ENCODE measurements at regions not wholly inside any gene's neighbourhood (a gene's known extent, or its start where the extent isn't known, plus 50 kb on each side); places are given as distances from the start of the nearest gene placed in this dataset.
"Not testable (repeated sequence)": the region's sequence is repeated elsewhere in the genome, so short reads cannot be mapped to it uniquely, and the experiment has no call there.

DNA sequence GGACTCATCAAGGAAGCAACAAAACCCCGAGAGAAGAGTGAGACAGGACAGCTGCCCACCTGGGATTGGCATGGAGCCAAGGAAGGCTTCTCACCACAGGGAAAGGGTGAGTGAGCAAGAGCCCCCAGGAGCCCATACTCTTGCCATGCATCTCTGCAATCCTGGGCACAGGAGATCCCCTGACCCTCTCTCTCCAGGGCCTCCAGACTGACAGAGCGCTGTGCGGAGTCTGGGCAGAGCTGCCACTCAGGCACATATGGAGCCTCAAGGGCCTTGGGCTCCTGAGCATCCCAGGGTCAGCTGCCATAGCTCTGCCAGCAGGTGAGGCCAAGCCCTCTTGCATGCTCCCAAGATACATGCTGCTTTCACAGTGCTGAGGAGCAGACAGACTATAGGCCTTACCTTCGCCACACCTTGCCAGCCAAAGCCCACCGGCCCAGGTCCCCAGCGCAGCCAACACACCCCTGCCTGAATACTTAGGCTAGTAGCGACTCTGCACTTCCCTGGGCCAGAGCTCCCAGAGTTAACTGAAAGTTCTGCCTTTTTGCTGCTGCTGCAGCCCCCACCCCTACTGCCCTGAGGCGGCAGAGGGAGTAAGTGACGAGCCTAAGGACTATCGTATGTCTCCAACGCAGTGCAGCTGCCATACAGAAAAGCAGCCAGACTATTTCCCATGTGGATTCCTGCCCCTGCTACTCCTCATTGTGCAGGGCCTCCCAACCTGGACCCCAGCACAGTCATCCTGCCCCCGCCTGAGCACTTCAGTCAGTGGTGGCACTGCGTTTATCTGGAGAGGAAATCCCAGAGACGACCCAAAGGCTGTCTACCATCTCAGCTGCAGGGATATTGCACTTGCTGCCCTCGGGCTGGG, 251.6 kb downstream of the SPATA31A6 start:
- H3K27ac Mint-ChIP-seq = peak overlapping the region; percentile 38
- H3K4me3 Mint-ChIP-seq; DNase-seq; intact Hi-C loops (cut with micrococcal nuclease); H3K36me3 Mint-ChIP-seq; POLR2A ChIA-PET; CTCF ChIA-PET; H3K27me3 Mint-ChIP-seq; H3K9me3 Mint-ChIP-seq: not testable (repeated sequence)
- H3K4me1 Mint-ChIP-seq (ENCODE audit: low read depth) = peaks cover 27% of the 10 kb centered on the region

DNA sequence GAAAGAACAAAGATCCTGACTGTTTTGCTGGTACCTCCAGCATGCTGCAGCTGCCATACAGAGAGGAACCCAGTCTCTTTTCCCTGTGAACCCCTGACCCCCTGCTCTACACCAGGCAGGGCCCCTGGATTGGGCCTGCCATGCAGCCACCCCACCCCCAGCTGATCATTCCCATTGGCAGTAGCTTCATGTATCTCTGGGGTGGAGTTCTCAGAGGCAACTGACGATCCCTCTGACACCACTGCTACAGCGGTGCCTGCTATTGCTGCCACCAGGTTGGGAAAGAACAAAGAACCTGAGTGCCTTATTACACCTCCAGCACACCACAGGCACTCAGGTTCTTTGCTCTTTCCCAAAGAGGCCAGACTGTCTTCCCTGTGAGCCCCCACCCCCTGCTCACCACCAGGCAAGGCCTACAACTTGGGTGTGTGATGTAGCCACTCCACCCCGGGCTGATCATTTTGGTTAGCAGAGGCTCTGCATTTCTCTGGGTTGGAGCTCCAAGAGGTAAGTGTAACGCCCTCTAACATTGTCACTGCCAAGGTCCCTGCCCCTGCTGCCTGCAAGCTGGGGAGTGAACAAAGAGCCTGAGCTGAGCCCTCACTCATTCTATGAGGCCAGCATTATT, 252.4 kb downstream of the SPATA31A6 start:
- peaks cover 24% of the 10 kb centered on the region for H3K4me1 Mint-ChIP-seq (ENCODE audit: low read depth)
- H3K9me3 Mint-ChIP-seq; POLR2A ChIA-PET; H3K27me3 Mint-ChIP-seq; intact Hi-C loops (cut with micrococcal nuclease); CTCF ChIA-PET; H3K36me3 Mint-ChIP-seq: not testable (repeated sequence)
- peak overlapping the region; percentile 54 for H3K27ac Mint-ChIP-seq
- peak overlapping the region; percentile 7 for H3K4me3 Mint-ChIP-seq
- peak; percentile 22 for DNase-seq

DNA sequence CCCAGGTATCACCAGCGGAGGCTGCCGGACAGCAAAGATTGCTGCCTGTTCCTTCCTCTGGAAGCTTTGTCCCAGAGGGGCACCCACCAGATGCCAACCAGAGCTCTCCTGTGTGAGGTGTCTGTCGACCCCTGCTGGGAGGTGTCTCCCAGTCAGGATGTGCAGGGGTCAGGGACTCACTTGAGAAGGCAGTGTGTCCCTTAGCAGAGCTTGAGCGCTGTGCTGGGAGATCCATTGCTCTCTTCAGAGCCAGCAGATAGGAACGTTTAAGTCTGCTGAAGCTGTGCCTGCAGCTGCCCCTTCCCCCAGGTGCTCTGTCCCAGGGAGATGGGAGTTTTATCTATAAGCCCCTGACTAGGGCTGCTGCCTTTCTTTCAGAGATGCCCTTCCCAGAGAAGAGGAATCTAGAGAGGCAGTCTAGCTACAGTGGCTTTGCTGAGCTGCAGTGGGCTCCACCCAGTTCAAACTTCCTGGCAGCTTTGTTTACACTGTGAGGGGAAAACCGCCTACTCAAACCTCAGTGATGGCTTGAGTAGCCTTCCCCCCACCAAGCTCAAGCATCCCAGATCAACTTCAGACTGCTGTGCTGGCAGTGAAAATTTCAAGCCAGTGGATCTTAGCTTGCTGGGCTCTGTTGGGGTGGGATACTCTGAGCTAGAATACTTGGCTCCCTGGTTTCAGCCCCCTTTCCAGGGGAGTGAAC, 253.7 kb downstream of the SPATA31A6 start:
- intact Hi-C loops (cut with micrococcal nuclease); DNase-seq; H3K4me3 Mint-ChIP-seq; H3K9me3 Mint-ChIP-seq; POLR2A ChIA-PET; H3K27me3 Mint-ChIP-seq; CTCF ChIA-PET; H3K36me3 Mint-ChIP-seq: not testable (repeated sequence)
- Mint-ChIP-seq H3K27ac (peak overlapping the region; percentile 28), H3K4me1 (ENCODE audit: low read depth) (peaks cover 19% of the 10 kb centered on the region)

DNA sequence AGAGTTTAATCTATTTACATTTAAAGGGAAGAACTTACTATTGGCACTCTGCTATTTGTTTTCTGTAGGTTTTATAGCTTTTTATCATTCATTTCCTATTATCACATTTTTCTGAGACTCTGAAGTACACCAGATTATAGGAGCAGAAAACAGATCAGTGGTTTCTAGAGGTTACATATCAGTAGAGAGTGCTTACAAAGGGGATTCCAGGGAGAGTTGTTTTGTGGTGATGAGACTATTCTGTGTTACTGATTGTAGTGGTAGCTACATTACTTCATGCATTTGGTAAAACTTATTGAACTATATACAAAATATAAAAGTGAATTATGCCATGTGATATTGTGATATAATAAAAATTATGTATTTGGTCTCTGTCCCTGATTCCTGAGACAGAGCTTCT, 259.2 kb downstream of the SPATA31A6 start:
- H3K4me1 Mint-ChIP-seq (ENCODE audit: low read depth); H3K27me3 Mint-ChIP-seq; CTCF ChIA-PET; H3K36me3 Mint-ChIP-seq; H3K4me3 Mint-ChIP-seq; intact Hi-C loops (cut with micrococcal nuclease); H3K27ac Mint-ChIP-seq; POLR2A ChIA-PET; DNase-seq; H3K9me3 Mint-ChIP-seq: not testable (repeated sequence)

DNA sequence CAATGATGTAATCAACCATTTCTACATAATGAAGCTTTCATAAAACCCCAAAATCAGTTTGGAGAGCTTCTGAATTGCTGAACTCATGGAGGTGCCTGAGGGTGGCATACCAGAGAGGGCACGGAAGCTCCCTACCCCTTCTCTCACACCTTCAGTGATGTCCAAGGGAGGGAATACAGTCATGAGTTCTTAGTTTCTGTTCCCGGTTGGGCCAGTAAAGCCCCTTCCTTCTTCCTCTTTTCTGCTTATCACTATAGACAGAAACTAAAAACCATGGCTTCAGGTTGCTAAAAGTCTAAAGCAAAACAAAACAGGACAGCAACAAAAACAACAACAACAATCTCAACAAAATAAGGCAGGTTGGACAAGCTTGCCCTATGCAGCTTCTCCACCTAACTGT, 260.0 kb downstream of the SPATA31A6 start:
- H3K27ac Mint-ChIP-seq; H3K36me3 Mint-ChIP-seq; intact Hi-C loops (cut with micrococcal nuclease); H3K27me3 Mint-ChIP-seq; H3K4me3 Mint-ChIP-seq; POLR2A ChIA-PET; H3K4me1 Mint-ChIP-seq (ENCODE audit: low read depth); DNase-seq; CTCF ChIA-PET; H3K9me3 Mint-ChIP-seq: not testable (repeated sequence)

DNA sequence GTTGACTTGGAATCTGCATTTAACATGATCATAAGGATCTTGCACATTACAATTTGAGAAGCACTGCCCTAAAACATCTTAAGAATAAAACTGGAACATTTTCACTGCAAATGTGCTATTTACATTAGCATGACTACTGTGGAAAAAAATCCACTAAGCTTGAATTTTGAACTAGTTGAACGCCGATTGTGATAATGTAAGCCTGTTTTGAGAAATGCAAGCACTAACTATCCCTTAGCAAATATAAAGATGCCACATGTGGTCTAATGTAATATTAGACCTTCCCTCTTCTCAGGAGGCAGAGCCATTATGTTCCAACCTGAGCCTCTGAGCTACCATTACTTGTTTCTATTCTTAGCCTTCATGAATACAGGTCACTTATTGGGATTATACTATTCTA, 278.0 kb downstream of the SPATA31A6 start:
- H3K27me3 Mint-ChIP-seq; H3K4me3 Mint-ChIP-seq; H3K9me3 Mint-ChIP-seq; DNase-seq; POLR2A ChIA-PET; H3K4me1 Mint-ChIP-seq (ENCODE audit: low read depth); intact Hi-C loops (cut with micrococcal nuclease); H3K36me3 Mint-ChIP-seq; H3K27ac Mint-ChIP-seq; CTCF ChIA-PET: not testable (repeated sequence)

DNA sequence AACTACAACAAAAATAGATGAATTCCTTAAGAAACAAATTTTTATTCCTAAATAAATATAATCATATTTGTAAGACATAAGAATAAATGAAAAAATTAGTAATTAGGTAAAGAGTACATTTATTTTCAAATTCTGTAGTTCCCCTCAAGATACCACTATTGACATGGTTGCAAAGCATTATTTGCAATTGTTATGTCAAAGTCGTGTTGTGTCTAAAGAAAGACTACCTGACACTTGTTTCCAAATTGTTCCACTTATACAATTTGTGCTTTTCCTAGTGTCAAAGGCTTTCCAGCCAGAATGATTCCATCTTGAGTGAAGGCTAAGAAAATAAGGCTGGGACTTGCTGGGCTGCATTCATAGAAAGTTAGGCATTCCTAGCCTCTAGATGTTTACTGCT, 278.4 kb downstream of the SPATA31A6 start:
- intact Hi-C loops (cut with micrococcal nuclease) = not testable (repeated sequence)

DNA sequence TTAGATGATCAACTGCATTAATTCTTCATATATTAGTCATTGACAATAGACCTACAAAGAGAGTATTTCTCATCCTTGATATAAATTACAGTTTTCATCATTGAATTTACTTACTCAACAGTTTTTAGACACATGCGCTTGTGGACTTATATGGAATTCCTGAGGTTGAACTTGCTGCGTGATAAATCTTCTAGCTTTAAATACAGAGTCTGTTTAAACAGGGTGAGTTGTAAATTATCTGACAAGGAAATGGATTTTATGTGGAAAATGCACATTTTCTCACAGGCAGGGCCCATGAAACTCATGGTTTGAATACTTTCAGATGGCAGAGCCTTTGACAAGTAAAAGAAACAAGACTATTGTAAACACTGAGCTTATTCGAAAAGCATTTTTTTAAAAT, 280.5 kb downstream of the SPATA31A6 start:
- H3K4me1 Mint-ChIP-seq (ENCODE audit: low read depth); H3K27ac Mint-ChIP-seq; CTCF ChIA-PET; POLR2A ChIA-PET; H3K27me3 Mint-ChIP-seq; H3K9me3 Mint-ChIP-seq; intact Hi-C loops (cut with micrococcal nuclease); H3K36me3 Mint-ChIP-seq; H3K4me3 Mint-ChIP-seq; DNase-seq: not testable (repeated sequence)

More for the DNA sequence above, 278.4 kb downstream of the SPATA31A6 start:
- H3K9me3 Mint-ChIP-seq; POLR2A ChIA-PET; H3K4me3 Mint-ChIP-seq; H3K4me1 Mint-ChIP-seq (ENCODE audit: low read depth); CTCF ChIA-PET; H3K27ac Mint-ChIP-seq; DNase-seq; H3K27me3 Mint-ChIP-seq; H3K36me3 Mint-ChIP-seq: not testable (repeated sequence)

DNA sequence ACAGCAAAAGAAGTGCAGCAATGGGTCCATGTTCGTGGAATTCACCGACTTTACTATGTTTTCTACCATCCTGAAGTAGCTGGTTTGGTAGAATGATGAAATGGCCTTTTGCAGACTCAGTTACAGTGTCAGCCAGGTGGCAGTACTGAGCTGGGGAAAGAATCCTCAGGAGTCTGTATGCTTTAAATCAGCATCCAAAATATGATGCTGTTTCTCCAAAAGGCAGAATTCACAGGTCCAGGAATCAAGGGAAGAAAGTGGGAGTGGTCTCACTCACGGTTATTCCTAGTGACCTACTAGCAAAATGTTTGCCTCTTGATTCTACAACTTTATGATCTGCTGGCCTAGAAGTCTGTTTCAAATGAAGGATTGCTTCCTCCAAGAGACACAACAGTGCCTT, 287.1 kb downstream of the SPATA31A6 start:
- H3K36me3 Mint-ChIP-seq; H3K27ac Mint-ChIP-seq; H3K4me3 Mint-ChIP-seq; H3K9me3 Mint-ChIP-seq; DNase-seq; CTCF ChIA-PET; H3K27me3 Mint-ChIP-seq; POLR2A ChIA-PET; H3K4me1 Mint-ChIP-seq (ENCODE audit: low read depth); intact Hi-C loops (cut with micrococcal nuclease): not testable (repeated sequence)

DNA sequence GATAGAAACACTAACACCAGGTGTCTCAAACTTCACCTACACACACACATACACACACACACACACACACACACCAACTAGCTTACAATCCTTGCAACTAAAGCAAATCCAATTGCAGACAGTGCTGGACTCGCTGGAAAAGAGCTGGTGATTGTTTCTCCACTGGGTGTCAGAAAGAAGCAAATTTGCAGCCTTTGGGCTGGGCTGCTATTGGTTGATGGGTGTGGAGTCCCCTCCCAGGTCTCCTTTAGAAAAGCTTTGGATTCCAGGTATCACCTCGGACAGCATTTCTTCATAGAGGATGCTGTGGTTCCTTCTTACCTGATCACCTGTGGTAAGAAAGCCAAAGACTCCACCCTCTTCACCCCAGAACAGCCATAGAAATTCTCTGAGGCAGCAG, 307.5 kb downstream of the SPATA31A6 start:
- H3K27ac Mint-ChIP-seq; DNase-seq; H3K9me3 Mint-ChIP-seq; POLR2A ChIA-PET; intact Hi-C loops (cut with micrococcal nuclease); H3K27me3 Mint-ChIP-seq; H3K36me3 Mint-ChIP-seq; H3K4me1 Mint-ChIP-seq (ENCODE audit: low read depth); H3K4me3 Mint-ChIP-seq; CTCF ChIA-PET: not testable (repeated sequence)

DNA sequence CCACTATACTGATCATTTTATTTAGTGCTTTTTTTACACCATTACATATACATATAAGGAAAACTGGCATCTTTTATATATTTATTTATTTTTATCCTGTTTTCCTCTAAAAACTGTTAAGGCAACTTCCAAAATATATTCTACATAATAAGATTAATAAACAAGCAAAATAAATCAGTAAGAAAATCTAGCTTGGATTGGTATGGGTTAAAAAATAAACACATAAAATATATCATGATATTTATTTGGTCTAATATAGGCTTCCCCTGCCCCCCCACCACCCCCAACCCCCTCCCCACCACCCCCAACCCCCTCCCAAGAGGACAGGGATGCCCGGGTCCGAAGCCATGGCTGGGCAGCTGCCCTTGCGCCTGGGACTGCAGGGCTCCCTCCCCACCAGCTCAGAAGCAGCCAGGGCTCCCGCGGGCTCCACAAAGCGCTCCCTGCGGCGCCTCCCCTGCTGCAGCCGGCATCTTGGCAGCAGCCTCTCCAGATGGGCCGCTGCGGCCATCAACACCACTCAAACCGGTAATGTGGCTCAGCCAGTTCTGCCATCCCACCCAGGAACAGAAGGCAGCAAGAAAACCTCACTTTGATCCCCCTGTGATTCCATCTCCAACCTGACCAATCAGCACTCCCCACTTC, 319.3 kb downstream of the SPATA31A6 start:
- intact Hi-C loops (cut with micrococcal nuclease); DNase-seq; H3K4me3 Mint-ChIP-seq; POLR2A ChIA-PET; CTCF ChIA-PET; H3K36me3 Mint-ChIP-seq; H3K4me1 Mint-ChIP-seq (ENCODE audit: low read depth); H3K9me3 Mint-ChIP-seq; H3K27ac Mint-ChIP-seq: not testable (repeated sequence)
- H3K27me3 Mint-ChIP-seq = peaks cover 12% of the 10 kb centered on the region

DNA sequence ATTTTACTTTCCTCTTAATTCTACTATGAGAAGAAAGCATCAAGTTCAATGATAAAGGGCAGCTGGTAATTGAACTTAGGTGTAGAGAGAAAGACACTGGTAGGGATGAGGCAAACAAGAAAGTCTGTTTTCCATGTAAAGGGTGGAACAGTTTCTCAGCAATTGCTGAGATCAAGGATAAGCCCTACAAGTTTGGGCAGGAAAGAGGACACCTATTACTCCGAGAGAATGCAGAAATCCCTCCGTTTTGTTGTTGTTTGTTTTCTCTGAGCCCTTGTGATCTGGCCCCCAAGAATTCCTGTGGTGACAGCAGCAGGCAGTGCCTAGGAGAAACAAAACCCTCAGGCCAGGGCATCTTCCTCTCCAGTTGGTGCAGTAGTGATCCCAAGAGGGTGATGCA, 324.7 kb downstream of the SPATA31A6 start:
- H3K27ac Mint-ChIP-seq; CTCF ChIA-PET; H3K27me3 Mint-ChIP-seq; H3K4me3 Mint-ChIP-seq; H3K9me3 Mint-ChIP-seq; H3K4me1 Mint-ChIP-seq (ENCODE audit: low read depth); H3K36me3 Mint-ChIP-seq; intact Hi-C loops (cut with micrococcal nuclease); POLR2A ChIA-PET; DNase-seq: not testable (repeated sequence)
